NCI-H1417 (cell line): ENCODE measurements at regions not wholly inside any gene's neighbourhood (a gene's known extent, or its start where the extent isn't known, plus 50 kb on each side); places are given as distances from the start of the nearest gene placed in this dataset.
A peak's percentile ranks its signal among the peaks of the same experiment; 100 is the strongest.
"Not testable (repeated sequence)": the region's sequence is repeated elsewhere in the genome, so short reads cannot be mapped to it uniquely, and the experiment has no call there.

Experiments used
- DNase-seq, 3 experiments: peaks; one replicate each; lab custom pipeline; 2025; lab: John Stamatoyannopoulos, UW

DNA sequence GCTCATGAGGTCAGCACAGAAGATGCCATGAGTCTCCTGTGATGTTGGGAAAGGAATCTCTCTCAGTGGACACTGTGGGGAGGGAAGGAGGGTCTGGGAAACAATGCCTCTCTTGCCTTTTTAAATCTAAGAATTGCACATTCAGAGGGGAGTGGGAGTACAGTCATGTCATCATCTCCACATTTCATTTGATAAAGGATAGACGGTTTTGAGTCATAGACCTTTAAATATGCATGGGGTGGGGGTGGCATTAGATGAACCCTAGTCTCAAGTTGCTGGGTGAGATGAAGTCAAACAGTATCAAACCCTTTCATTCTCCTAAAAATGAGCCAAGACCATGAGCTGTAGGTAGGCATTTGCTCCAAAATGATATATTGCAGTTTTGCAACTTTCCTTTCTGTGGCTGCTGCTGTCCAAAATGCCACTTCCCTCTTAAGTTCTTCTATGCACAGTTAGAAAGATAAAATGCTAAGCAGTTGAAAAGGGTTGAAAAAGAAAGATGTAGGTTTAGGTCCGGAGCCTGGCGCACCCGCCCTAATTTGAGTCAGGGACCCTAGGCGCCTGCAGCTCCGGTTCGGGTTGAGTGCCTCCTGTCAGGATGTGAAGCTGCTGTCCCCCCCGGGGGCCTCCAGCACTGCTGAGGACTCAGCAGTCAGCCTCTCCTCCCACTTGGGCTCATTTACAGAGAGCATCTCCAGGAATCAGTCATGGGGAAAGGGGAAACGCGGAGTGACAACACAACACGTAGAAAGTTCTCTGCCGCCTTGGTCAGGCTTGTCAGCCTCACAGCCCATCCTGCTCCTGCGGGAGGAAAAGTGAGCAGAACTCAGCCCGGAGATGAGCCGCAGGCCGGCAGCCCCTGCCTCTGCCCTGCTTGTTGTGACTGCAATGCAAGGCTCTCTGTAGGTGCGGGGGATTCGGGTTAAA, 479.3 kb upstream of the RUNX1 start:
- DNase-seq = peak in 1 of 3 experiments; percentile 63

DNA sequence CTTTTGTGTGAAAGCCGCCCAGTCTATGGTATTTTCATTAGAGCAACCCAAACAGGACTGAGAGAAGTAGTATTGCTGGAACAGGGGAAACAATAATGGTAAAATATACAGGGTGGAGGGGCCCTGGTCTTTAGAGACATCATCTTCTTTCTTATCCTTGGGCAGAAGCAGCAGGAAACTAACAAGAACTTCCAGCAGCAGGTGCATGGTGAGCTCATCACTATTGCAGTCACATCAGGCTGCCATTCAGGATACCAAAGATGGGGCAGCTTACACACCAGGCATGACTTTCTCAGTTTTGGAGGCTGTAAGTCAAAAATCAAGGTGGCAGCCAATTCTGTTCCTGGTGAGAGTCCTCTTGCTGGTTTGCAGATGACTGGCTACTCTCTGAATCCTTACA, 478.3 kb upstream of the RUNX1 start:
- DNase-seq = no peak

DNA sequence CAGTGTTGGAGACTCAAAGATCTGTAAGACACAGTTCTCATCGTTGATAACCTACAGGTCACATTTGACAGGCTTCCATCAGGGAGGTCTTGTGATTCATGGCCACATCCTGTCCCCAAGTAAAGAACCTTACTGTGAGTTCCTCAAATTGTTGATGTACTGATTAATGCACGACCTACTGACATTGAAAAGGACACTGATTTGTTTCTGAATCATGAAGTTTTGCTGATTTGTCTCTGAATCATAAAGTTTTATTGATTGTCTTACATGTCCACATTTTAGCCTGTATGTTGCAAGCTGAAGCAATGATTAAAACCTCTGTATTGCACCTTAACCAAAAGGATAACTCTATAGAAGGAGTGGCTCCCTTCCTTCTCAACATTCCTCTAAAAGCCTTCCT, 476.3 kb upstream of the RUNX1 start:
- no peak for DNase-seq

DNA sequence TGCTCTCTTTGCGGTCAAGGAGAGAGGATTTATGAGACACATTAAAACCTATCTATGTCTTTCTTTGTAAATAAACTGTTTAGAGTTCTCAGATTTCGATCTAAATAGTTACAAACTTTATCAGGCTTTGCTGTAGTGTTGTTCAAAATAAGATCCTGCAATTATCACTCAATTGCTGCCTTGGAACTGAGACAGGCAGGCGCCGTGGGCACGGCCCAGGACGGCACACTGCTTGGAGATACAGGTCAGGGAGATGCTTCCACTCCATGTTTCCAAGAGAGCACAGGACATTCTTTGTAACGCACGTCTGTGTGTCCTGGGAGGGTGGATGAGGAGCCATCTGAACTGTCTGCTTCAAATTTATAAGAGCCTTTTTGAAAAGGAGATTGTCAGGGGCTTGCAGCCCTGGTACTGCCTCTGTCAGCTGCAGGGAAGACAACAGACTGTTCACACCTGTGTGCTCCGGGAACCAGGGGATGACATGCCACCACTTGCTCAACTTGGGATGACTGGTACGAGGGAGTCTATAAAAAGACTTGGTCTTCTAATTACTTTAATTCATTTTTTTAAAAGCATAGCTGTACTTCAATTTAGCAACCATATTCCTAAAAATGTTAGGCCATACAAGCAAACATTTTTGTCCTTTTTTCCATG, 472.9 kb upstream of the RUNX1 start:
- DNase-seq = no peak

DNA sequence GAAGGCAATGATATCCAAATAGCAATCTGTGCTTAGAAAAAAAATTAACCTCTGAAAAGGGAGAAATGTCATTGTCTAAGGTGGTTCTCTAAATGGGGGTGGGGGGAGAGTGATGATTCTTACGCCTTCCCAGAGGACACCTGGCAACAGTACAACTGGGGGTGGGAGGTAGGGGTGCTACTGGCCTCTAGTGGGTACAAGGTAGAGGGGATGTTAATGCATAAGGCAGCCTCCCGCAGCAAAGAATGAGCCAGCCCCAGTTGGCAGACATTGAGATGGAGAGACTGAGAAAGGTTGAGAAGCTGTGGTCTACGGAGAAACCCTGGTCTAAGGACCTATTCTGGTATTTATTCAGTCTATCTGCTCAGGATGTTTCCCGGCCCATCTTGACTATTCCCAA, 472.2 kb upstream of the RUNX1 start:
- DNase-seq = no peak

DNA sequence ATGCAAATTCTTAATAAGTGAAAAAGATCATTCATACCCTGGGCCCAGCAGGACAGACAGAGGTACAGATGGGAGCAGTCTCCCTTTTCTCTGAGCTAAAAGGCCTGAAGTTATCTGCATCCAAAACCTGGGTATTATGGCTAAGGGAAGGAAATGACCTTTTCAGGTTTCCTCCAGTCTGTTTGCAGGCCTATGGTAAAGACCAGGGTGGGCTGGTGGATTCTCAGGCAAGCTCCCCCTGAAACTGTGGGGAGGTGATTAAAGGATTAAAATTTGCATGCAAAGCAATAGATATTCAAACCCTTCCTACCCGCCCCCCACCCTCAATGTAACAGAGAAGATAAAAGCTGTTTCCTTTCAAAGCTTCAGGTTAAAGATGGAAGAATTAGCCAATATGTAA, 471.8 kb upstream of the RUNX1 start:
- DNase-seq = no peak

DNA sequence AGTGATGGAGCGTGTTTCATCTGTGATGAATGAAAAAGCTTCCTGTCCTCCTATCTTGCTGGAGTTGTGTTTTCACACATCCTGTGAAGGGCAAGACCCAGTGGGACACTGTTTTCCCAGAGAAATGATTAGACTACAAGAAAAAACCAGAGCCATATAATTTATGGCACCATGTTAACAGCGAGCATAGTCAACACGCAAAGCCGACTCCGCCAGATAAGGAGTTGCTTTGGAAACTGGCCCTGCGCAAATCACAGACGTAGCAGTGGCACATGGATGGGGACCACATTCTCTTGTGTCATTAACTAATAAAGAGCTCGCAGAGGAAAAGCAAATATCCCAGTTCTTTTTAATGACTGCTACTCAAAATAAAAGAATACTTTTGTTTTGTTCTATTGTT, 471.2 kb upstream of the RUNX1 start:
- peak in 1 of 3 experiments; percentile 61 for DNase-seq

DNA sequence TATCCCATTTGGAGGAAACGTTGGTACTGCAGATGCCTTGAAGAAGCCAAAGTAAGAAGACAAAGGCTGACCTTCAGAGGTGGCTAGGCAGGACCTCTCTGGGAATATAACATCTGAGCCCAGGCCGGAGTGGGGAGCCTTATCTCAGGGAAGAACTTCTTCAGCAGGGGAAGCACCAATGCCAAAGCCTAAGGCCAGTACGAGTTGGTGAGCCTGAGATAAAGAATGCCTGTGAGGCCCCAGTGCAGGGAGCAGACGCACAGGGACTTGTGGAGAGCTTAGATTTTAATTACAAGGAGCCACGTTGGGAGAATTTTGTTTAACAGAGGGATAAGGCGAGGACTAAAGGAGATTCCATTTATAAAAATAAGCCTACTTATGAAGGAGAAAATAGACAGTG, 468.8 kb upstream of the RUNX1 start:
- DNase-seq = no peak

DNA sequence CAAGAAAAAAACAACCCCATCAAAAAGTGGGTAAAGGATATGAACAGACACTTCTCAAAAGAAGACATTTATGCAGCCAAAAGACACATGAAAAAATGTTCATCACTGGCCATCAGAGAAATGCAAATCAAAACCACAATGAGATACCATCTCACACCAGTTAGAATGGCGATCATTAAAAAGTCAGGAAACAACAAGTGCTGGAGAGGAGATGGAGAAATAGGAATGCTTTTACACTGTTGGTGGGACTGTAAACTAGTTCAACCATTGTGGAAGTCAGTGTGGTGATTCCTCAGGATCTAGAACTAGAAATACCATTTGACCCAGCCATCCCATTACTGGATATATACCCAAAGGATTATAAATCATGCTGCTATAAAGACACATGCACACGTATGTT, 467.2 kb upstream of the RUNX1 start:
- DNase-seq = not testable (repeated sequence)

DNA sequence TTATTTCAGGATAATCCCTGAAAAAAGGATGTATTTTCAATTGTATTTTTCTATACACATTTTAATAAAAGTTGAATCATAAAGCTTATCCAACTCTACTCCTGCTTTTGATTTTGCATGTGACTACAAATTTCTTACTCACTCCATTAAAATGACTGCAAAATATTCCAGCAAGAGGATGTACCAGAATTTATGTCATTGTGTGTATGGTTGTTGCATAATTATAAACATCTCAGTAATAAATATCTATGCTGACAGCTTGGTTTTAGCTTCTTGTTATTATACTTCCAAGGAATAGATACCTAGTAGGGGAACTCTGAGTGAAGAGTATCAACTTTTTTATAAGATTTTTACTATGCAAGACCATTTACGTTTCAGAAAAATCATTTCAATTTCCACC, 463.2 kb upstream of the RUNX1 start:
- DNase-seq = no peak

DNA sequence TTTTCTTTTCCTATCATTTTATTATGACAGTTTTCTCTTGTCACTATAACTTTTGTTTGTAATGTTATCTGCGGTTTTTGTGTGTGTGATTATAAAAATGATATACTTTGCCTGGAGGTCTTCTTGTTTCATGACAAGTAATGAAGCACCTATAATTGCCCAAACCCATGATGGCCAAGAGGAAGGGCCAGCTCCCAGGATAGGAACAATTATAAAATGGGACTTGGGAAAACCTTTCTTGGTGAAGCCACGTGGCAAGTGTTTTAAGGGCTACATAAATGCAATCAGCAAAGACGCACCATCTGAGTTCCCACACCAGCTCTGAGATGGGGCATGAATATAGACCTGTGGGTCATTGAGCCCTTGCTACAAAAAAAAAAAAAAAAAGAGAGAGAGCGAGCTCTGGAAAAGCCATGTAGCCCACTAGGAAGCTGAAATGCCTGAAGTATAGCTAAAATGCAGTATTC, 462.6 kb upstream of the RUNX1 start:
- no peak for DNase-seq

DNA sequence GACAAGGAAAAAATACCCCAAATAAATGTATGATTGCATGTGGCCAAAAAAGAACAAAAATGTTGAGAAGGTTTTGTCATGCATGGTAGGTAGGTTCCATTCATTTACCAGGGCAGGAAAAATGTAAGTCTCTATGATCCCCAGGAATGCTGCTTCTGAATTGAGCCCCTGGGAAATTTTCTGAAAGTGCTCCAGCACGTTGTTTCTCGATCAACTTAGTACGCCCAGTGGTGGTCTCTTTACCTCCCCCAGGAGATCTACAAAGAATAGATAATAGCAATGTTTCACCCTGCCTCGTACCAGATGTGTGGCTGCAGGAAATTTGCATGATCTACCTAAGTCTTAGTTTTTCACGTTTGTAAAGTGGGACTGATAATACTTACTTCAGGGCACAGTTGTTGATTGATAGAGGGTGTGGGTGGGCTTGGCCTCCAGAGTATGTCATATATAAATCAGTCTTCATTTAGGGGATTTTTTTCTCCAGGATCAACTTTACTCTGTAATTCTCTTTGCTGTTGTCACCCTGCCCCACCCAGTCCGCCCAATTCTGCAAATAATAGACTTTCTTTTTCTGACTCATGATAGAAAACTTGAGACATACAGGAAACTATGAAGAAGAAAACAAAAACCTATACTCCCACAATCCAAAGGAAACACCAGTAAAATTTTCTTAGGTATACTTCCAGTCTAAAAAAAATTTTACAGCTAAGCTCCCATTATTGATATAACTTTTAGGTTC, 462.0 kb upstream of the RUNX1 start:
- DNase-seq = no peak

DNA sequence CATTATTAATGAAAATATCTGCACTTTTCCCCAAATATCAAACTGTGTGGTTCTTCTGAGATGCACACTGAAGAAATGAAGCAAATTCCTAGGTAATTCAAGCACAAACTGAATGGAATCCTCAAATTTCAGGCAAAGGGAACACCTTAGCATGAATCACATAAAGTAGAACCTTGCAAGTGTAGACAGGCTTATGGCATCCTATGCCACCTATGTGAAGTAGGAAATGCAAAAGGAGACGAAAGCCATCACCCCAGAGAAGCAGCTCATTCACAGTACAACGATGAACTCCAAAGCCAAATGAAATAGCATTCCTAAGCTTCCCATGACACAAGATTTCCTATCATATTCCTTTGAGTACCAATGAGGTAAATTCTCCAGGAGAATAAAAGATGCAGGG, 461.2 kb upstream of the RUNX1 start:
- no peak for DNase-seq

DNA sequence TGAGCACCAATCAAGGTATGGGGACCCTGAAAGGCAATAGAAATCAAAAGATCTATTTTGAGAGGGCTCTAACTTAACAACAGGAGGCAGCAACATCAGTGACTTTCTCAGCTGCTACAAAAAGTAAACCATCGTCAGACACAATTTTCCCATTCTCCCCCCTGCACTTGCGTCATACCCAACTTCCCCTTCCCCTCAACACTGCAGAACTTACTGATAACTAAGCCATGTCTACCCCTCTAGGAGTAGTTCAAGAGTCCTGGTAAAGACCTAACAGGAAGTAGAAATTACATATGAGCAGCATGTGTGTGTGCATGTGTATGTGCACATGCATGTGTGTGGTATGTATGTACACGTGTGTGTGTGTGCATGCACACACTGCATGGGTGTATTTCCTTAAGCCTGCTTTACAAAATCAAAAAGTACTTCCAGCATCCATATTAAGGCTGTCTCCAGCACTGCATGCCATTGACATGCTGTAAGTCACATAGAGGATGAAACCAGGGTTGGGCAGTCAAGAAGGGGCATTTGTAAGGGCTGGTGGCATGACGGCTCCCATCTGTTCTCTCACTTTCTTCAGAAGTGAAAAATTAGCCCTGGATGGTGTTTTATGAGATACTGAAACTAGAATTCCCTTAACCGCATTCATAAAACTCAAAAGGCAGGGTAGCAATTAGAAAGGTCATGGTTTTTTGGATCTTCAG, 460.1 kb upstream of the RUNX1 start:
- DNase-seq = no peak

DNA sequence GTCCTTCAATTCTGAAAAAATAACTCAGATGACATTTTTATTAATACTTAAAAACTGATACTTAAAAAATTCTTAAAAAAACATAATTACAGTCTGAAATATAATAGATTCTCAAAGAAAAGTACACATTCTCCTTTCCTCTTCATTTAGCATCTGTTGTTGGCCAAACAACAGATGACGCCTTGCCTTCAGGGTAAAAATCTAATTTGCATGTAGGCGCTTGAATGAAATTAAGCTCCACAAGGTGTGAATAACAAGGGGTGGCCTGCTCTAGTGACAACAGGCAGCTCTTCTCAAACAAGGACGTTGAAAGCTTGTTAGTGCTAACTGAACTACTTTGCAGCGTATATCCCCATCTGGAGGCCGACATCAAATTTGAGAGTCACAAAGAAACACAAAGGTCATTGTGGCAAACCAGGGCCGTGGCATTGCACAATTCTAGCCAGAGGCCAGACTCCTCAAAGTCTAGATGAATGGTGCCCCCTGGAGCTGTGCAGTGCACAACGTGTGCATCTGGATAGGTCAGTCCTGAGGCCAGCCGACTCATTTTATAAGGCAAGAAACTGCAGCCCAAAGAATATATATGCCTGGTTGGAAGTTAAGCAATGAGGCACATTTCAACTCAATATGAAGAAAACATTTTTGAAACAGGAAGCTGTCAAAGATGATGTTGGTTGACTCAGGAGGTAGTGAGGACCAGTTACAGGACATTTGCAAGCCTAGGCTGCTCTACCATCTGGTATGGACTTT, 459.2 kb upstream of the RUNX1 start:
- peak in 2 of 3 experiments; percentile 57 to 90 for DNase-seq

DNA sequence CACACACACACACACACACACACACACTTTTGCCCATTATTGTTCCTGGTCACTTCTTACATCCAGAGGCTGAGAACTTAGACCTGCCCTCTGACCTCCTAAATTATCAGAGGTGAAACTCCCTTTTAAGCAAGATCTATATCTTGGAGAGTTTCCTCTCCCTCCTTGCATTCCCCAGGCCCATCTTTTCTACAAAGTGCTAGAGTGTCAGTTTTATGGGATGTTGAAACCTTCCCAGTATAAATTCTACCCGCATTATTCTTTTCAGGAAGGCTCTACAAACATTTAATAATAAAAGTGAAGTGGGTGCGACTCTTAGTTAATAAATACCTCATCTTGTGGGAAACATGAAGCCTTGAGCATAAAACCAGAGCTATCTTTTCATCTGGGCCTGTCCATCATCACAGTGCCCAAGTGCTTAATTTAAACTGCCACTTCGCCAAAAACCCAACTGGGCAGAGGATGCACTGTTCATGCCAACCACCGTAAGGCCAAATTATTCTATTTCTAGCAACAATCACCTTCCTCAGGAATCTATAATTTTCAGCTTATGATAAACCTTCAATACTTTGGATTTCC, 458.2 kb upstream of the RUNX1 start:
- no peak for DNase-seq

DNA sequence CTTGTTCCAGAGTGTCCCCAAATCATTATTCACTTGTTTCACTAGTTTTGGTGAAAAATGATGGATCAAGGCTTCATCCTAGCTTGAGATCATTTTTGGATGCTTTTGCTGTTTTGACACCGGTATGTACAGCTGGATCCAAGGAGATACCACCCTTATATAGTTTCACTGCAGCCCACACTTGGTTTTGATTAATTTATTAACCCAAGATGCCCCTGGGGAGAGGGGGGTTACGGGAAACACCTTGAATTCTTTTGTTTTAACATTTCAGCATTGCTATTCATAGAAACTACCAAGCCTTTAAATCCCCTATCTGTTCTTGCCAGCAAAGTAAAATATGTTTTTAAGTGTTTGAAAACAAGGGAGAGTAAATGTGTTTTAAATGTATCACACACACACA, 457.7 kb upstream of the RUNX1 start:
- DNase-seq = no peak

DNA sequence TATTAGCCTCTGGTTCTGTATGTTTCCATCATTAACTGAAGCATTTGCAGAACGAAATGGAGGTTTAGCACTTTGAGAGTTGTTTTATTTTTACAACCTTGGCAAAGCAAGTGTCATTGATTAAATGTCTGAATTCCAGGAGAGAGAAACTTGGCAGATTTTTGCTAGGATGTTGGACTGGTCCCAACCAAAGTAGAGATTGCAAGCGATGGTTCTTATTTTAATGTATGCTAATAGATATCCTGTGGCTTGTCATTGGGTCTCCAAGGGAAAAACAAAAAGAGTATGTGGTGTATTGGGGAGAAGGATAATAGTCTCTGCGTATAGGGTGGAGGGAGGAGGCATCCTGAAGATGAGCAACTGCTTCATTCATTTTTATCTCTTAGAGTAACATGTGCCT, 457.2 kb upstream of the RUNX1 start:
- DNase-seq = no peak

DNA sequence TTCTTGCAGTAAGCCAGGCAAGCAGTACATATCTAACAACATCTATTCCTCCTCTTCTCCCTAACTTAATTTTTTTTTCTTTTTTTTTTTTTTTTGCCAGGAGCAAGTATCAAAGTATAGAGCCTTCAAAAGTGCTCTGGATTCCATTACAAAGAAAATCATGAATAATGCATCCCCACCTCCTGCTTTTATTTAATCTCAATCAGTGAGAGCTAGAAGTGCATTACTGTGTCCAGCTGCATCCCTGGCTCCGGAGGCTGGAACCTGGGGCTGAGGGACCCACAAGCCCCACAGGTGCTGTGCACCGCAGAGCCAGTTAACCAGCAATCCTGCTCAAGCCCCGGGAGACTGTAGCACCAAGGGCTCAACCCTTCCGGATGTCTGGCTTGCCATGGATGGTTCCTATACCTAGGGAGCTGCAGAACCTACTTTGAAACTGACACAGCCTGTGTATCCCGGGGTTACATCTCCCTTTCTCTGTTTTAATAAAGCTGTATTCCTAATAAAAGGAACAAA, 455.9 kb upstream of the RUNX1 start:
- DNase-seq = no peak

DNA sequence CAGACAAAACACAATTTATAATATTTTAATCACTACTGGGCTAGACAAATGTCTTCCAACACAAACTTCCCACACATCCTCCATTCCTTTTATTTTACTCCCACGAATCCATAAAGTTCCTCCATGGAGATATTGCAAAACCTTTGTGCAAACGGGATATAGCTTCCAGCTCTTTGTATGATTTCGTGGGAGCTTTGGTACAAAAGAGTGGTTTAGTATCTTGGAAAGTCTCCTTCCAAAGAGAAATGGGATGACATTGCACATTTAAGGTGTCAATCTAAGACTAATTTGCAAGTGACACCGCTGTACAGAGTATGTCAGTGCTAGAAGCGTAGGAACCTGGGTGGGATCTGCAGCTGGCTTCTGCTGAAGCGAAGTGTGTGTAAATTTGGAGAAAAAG, 455.2 kb upstream of the RUNX1 start:
- no peak for DNase-seq

DNA sequence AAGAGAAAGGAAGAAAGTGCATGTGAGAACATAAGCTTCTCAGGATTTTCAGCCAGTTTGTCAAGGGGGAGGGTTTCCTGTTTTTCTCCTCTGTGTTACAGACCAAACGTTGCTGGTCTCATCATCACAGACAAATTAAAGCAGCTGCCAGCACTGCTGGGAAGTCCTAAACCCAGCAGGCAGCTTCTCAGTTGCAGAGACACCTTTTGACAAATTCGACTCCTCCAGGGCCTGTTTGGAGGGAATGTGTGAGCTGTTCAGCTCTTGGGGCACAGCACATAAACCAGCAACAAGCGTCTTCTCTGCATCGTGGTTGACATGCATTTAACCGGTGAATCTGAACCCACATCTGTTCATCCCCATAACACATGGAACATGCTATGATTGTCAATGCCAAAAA, 454.6 kb upstream of the RUNX1 start:
- DNase-seq = peak in 1 of 3 experiments; percentile 27
